AG04449 (cell line): ENCODE measurements at regions not wholly inside any gene's neighbourhood (a gene's known extent, or its start where the extent isn't known, plus 50 kb on each side); places are given as distances from the start of the nearest gene placed in this dataset.

ENCODE experiments used
- CTCF ChIA-PET: fragments of 350-600 bp; formaldehyde crosslinking; extraction: SDS; loops from one replicate; lab custom pipeline; 2021; ENCODE audit warnings: antibody characterized with exemption; lab: Yijun Ruan, JAX
- POLR2A ChIA-PET: fragments of 400-600, 350-600 bp; formaldehyde crosslinking; extraction: SDS; loops from one replicate; lab custom pipeline; 2020; ENCODE audit warnings: antibody characterized with exemption, inconsistent platforms; lab: Yijun Ruan, JAX
- DNase-seq: peaks from one replicate; pipeline ENCODE4 v3.0.0-alpha.2; 2010; ENCODE audit warnings: low read depth, low spot score
- H3K4me3 ChIP-seq: 2 replicates; pipeline ENCODE4 v1.5.1; 2011; ENCODE audit warnings: low read depth, mild to moderate bottlenecking, control low read depth, low read length
- CTCF ChIP-seq: IDR thresholded peaks from one replicate; pipeline ENCODE4 v1.5.1; 2011; ENCODE audit warnings: mild to moderate bottlenecking, moderate library complexity, low read length, control low read depth, inconsistent platforms; ENCODE audit not compliant: insufficient read depth; ENCODE audit errors: missing control alignments

GRCh38 chr5:14942212-14942611 is 70.6 kb upstream of the ANKH start:
- ChIA-PET POLR2A (no interaction called here), CTCF (interaction anchor here (1.2 to 2.6 kb wide), 3 partner anchors 15 to 61 kb away, joined by 3 to 11 read pairs (median 4); no protein-coding TSS in a partner anchor)
- H3K4me3 ChIP-seq = no peak overlapping the region
- no peak for TF ChIP-seq CTCF
- DNase-seq = no peak

DNA sequence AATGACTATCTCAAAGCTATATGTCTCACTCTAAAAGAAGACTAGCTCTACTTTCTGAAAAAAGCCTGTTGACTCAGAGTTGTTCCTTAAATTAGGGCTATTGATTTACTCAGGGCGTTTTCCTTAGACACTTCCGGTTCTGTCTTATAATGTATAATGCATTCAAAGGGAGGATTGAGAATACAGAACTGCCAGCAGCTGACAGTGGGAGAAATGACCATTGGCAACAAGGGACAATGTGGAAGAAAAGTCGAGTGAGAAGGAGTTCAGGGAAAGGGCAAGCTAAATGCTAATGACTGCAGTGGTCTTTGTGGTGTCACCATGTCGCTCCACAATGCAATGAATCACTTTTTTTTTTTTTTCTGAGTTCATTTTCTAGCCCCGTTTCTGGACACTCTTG is 65.7 kb upstream of the ANKH start:
- CTCF ChIA-PET = no interaction called here
- no peak for TF ChIP-seq CTCF
- H3K4me3 ChIP-seq = no peak overlapping the region
- POLR2A ChIA-PET = interaction anchor here (1.6 kb wide), 1 partner anchor 12 kb away, joined by 4 read pairs; no protein-coding TSS in a partner anchor
- DNase-seq = no peak

DNA sequence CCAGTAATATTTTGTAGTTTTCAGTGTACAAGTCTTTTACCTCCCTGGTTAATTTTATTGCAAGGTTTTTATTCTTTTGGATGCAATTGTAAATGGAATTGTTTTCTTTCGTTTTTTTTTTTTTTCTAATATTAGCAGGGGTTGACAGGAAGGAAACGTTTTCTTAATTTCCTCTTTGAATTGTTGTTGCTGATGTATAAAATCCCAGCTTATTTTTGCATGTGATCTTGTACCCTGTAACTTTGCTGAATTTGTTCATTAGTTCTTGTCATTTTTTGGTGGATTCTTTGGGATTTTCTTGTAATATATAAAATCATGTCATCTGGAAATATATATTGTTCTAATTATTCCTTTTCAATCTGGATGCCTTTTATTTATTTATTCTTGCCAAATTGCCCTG is 65.0 kb upstream of the ANKH start:
- ChIA-PET CTCF (no interaction called here), POLR2A (interaction anchor here (1.6 kb wide), 1 partner anchor 11 kb away, joined by 4 read pairs; no protein-coding TSS in a partner anchor)
- no peak for TF ChIP-seq CTCF
- DNase-seq = no peak
- H3K4me3 ChIP-seq = no peak overlapping the region

GRCh38 chr5:14935341-14935740 is 63.8 kb upstream of the ANKH start:
- no peak overlapping the region for H3K4me3 ChIP-seq
- TF ChIP-seq CTCF = no peak
- no peak for DNase-seq
- CTCF ChIA-PET = no interaction called here
- POLR2A ChIA-PET = no interaction called here

GRCh38 chr5:14932902-14933469 is 61.4 kb upstream of the ANKH start:
- H3K4me3 ChIP-seq = no peak overlapping the region
- POLR2A ChIA-PET = no interaction called here
- DNase-seq = no peak

More at GRCh38 chr5:14932902-14933469, 61.4 kb upstream of the ANKH start:
- no peak for TF ChIP-seq CTCF
- CTCF ChIA-PET = interaction anchor here (1.6 kb wide), 1 partner anchor 205 kb away, joined by 6 read pairs; no protein-coding TSS in a partner anchor
